Neural progenitor cell (in vitro differentiated cells): ENCODE measurements at regions not wholly inside any gene's neighbourhood (a gene's known extent, or its start where the extent isn't known, plus 50 kb on each side); places are given as distances from the start of the nearest gene placed in this dataset.
A peak's percentile ranks its signal among the peaks of the same experiment; 100 is the strongest.

Experiments used
- DNase-seq: peaks from one replicate; pipeline ENCODE4 v3.0.0-alpha.2; 2016; ENCODE audit warnings: low spot score
- H2AFZ ChIP-seq: fragments of 200-600 bp; sonication (generic); replicated peaks from 2 replicates; pipeline ENCODE4 v1.6.1; 2016; ENCODE audit warnings: antibody characterized with exemption
- H3F3A ChIP-seq: fragments of 200-600 bp; sonication (generic); 2 replicates; pipeline ENCODE4 v1.6.1; 2016; ENCODE audit warnings: antibody characterized with exemption, low read depth
- H3K27ac ChIP-seq: fragments of 200-600 bp; sonication (generic); 2 replicates; pipeline ENCODE4 v1.5.1; 2016; ENCODE audit warnings: mild to moderate bottlenecking
- H3K27me3 ChIP-seq: fragments of 200-600 bp; sonication (generic); 2 replicates; pipeline ENCODE4 v1.6.1; 2016; ENCODE audit warnings: mild to moderate bottlenecking, moderate library complexity
- H3K36me3 ChIP-seq: fragments of 200-600 bp; sonication (generic); 2 replicates; pipeline ENCODE4 v1.5.1; 2016
- H3K4me1 ChIP-seq: fragments of 200-600 bp; sonication (generic); 2 replicates; pipeline ENCODE4 v1.6.1; 2016; ENCODE audit warnings: mixed run types
- H3K4me2 ChIP-seq: fragments of 200-600 bp; sonication (generic); 2 replicates; pipeline ENCODE4 v1.6.1; 2016
- H3K4me3 ChIP-seq: fragments of 200-600 bp; sonication (generic); 2 replicates; pipeline ENCODE4 v1.5.1; 2016
- H3K79me2 ChIP-seq: fragments of 200-600 bp; sonication (generic); 2 replicates; pipeline ENCODE4 v1.6.1; 2016; ENCODE audit warnings: low read depth
- H3K9ac ChIP-seq: fragments of 200-600 bp; sonication (generic); 2 replicates; pipeline ENCODE4 v1.6.1; 2016
- H3K9me3 ChIP-seq: fragments of 200-600 bp; sonication (generic); 2 replicates; pipeline ENCODE4 v1.5.1; 2016; ENCODE audit warnings: low read depth
- H4K20me1 ChIP-seq: fragments of 200-600 bp; sonication (generic); 2 replicates; pipeline ENCODE4 v1.6.1; 2016; ENCODE audit warnings: low read depth
- H3K27ac Mint-ChIP-seq: 3 replicates; pipeline ENCODE4 v1.8.0; 2021; ENCODE audit warnings: mixed read lengths
- H3K27me3 Mint-ChIP-seq: 2 replicates; pipeline ENCODE4 v1.8.0; 2022; ENCODE audit warnings: low read depth, mild to moderate bottlenecking, inconsistent platforms, moderate library complexity, mixed read lengths; ENCODE audit not compliant: insufficient read depth
- H3K36me3 Mint-ChIP-seq: 3 replicates; pipeline ENCODE4 v1.8.0; 2021; ENCODE audit warnings: mixed read lengths
- H3K4me1 Mint-ChIP-seq: 3 replicates; pipeline ENCODE4 v1.8.0; 2021; ENCODE audit warnings: mixed read lengths
- H3K4me3 Mint-ChIP-seq: 3 replicates; pipeline ENCODE4 v1.8.0; 2021; ENCODE audit warnings: mild to moderate bottlenecking, moderate library complexity, mixed read lengths
- H3K9me3 Mint-ChIP-seq: 3 replicates; pipeline ENCODE4 v1.8.0; 2020; ENCODE audit warnings: mixed read lengths
- EZH2 ChIP-seq: fragments of 200-600 bp; sonication (generic); IDR thresholded peaks from 2 replicates; pipeline ENCODE4 v1.6.1; 2017; ENCODE audit warnings: antibody characterized with exemption, mild to moderate bottlenecking, moderate library complexity
- EZH2phosphoT487 ChIP-seq: fragments of 200-600 bp; sonication (generic); IDR thresholded peaks from 2 replicates; pipeline ENCODE4 v1.6.1; 2017; ENCODE audit warnings: antibody characterized with exemption
- TF ChIP-seq, protein P1 (sequence below): fragments of 200-600 bp; sonication (generic); IDR thresholded peaks from 2 replicates; pipeline ENCODE4 v1.5.1; 2017; ENCODE audit warnings: antibody characterized with exemption, mild to moderate bottlenecking

DNA sequence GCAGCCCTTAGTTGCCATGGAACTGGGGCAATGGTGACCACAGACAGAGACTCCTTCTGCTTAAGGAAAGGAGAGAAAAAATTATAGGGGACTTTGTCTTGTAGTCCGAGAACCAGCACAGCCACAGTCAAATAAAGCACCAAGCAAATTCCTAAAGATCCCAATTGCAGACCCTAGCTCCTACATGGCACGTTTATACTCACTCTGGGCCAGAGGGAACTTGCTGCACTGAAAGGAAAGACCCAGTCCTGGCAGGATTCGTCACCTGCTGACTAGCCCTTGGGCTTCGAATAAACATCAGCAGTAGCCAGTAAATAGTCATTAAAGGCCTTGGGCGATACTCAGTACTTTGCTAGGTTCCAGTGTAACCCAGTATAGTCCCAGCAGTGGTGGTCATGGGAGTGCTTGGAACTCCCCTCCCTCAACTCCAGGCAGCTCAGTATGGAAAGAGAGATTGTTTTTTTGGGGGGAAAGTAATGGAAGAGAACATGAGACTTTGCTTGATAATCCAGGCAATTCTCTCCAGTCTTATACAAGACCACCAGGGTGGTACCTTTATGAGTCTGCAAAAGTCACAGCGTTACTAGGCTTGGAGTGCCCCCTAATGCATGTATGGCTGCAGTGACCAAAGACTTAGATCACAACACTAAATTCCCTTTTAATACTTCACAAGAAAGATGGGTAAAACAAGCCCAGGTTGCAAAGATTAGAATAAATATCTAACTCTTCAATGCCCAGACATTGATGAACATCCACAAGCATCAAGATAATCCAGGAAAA lies 66.4 kb upstream of the AGTR1 start:
- no peak overlapping the region for H3K4me3 Mint-ChIP-seq
- H3K9ac ChIP-seq = no peak overlapping the region
- H3K4me1 ChIP-seq = no peaks in the 10 kb centered on the region
- peaks cover 6% of the 10 kb centered on the region for H3K4me1 Mint-ChIP-seq
- H2AFZ ChIP-seq = no peak overlapping the region
- H3K4me3 ChIP-seq = no peak overlapping the region
- H3K79me2 ChIP-seq = no peaks in the 10 kb centered on the region
- DNase-seq = peak; percentile 68
- no peaks in the 10 kb centered on the region for H3K27me3 Mint-ChIP-seq
- no peaks in the 10 kb centered on the region for H3F3A ChIP-seq
- H3K9me3 Mint-ChIP-seq = peaks cover 16% of the 10 kb centered on the region
- no peak overlapping the region for H3K27ac ChIP-seq
- no peaks in the 10 kb centered on the region for H3K27me3 ChIP-seq
- no peaks in the 10 kb centered on the region for H3K9me3 ChIP-seq
- no peak overlapping the region for H3K4me2 ChIP-seq
- H4K20me1 ChIP-seq = no peaks in the 10 kb centered on the region
- H3K36me3 Mint-ChIP-seq = no peaks in the 10 kb centered on the region
- H3K27ac Mint-ChIP-seq = no peak overlapping the region
- no peaks in the 10 kb centered on the region for H3K36me3 ChIP-seq
- TF ChIP-seq EZH2phosphoT487 = no peak
- TF ChIP-seq, protein P1, sequence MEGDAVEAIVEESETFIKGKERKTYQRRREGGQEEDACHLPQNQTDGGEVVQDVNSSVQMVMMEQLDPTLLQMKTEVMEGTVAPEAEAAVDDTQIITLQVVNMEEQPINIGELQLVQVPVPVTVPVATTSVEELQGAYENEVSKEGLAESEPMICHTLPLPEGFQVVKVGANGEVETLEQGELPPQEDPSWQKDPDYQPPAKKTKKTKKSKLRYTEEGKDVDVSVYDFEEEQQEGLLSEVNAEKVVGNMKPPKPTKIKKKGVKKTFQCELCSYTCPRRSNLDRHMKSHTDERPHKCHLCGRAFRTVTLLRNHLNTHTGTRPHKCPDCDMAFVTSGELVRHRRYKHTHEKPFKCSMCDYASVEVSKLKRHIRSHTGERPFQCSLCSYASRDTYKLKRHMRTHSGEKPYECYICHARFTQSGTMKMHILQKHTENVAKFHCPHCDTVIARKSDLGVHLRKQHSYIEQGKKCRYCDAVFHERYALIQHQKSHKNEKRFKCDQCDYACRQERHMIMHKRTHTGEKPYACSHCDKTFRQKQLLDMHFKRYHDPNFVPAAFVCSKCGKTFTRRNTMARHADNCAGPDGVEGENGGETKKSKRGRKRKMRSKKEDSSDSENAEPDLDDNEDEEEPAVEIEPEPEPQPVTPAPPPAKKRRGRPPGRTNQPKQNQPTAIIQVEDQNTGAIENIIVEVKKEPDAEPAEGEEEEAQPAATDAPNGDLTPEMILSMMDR = peak; percentile 70
- no peak for TF ChIP-seq EZH2

DNA sequence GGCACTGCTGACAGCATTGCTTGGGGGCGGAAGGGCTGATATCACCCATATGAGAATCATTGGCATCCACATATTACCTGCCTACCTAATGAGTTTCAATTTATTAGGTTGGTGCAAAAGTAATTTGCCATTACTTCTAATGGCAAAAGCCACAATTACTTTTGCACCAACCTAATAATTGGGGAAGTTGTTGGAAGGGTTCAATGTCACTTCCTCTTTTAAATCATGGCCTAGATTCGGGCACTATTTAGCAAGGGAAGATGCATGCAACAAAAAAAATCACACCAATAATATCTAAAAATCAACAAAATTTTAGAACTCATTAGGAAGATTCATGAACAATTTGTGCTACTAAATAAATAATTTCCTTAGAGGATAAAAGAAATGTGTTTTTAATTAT lies 56.0 kb upstream of the AGTR1 start:
- H3K4me2 ChIP-seq = no peak overlapping the region
- H3K27ac Mint-ChIP-seq = no peak overlapping the region

DNA sequence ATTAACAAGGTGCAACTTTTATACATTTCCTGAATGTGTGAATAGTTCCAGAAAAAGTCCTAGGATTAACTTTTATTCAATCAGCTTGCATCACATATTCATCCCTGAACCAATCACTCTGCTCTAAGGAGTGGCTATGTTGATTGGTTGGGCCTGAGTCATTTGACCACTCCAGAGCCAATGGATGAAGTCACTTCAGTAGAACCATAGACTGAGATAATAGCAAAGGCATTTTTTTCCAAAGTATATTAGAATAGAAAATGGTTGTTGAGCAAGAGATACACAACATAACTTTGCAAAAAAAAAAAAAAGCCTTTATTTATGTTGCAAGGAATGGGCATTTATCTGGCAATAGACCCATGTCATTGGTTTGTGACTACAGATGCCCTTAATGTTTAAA lies 55.5 kb upstream of the AGTR1 start:
- Mint-ChIP-seq H3K27me3 (no peaks in the 10 kb centered on the region), H3K36me3 (no peaks in the 10 kb centered on the region), H3K4me1 (peaks cover 4% of the 10 kb centered on the region), H3K27ac (no peak overlapping the region), H3K9me3 (no peaks in the 10 kb centered on the region), H3K4me3 (no peak overlapping the region)
- no peaks in the 10 kb centered on the region for H3K79me2 ChIP-seq
- no peak for DNase-seq
- no peak overlapping the region for H2AFZ ChIP-seq
- no peaks in the 10 kb centered on the region for H4K20me1 ChIP-seq
- no peaks in the 10 kb centered on the region for H3K9me3 ChIP-seq
- no peak overlapping the region for H3K4me2 ChIP-seq
- TF ChIP-seq EZH2phosphoT487 = no peak
- no peaks in the 10 kb centered on the region for H3K27me3 ChIP-seq
- H3K27ac ChIP-seq = no peak overlapping the region
- H3K36me3 ChIP-seq = no peaks in the 10 kb centered on the region
- no peaks in the 10 kb centered on the region for H3K4me1 ChIP-seq
- H3K4me3 ChIP-seq = no peak overlapping the region
- no peak overlapping the region for H3K9ac ChIP-seq
- H3F3A ChIP-seq = no peaks in the 10 kb centered on the region

More for the DNA sequence above, 56.0 kb upstream of the AGTR1 start:
- H3K79me2 ChIP-seq = no peaks in the 10 kb centered on the region
- no peak overlapping the region for H3K9ac ChIP-seq
- no peaks in the 10 kb centered on the region for H4K20me1 ChIP-seq
- no peaks in the 10 kb centered on the region for H3K36me3 ChIP-seq
- no peaks in the 10 kb centered on the region for H3F3A ChIP-seq
- Mint-ChIP-seq H3K9me3 (no peaks in the 10 kb centered on the region), H3K36me3 (no peaks in the 10 kb centered on the region), H3K4me3 (no peak overlapping the region), H3K27me3 (no peaks in the 10 kb centered on the region), H3K4me1 (peaks cover 4% of the 10 kb centered on the region)
- no peak overlapping the region for H2AFZ ChIP-seq
- H3K4me1 ChIP-seq = no peaks in the 10 kb centered on the region
- H3K27ac ChIP-seq = no peak overlapping the region
- TF ChIP-seq, protein P1 = no peak
- no peak for TF ChIP-seq EZH2phosphoT487
- H3K27me3 ChIP-seq = no peaks in the 10 kb centered on the region
- H3K4me3 ChIP-seq = no peak overlapping the region
- no peaks in the 10 kb centered on the region for H3K9me3 ChIP-seq
- no peak for DNase-seq

DNA sequence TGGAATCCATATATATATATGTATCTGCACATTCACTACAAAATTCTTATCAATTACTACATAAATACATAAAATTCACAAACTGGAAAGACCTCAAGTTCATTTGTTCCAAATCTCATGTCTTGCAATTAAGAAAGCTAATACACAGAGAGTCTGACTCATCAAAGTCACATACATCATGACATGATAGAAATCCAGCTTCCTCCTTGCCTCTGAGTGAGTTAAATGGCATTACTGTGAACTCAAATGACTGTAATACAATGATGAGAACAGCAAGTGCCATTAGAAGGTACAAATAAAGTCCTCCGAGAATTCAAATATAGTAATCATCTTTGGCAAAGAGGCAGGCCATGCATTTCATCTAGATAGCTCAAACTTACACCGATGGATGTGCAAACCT lies 55.1 kb upstream of the AGTR1 start:
- H3K4me3 ChIP-seq = no peak overlapping the region
- no peak overlapping the region for H2AFZ ChIP-seq
- Mint-ChIP-seq H3K27ac (no peak overlapping the region), H3K27me3 (no peaks in the 10 kb centered on the region), H3K4me3 (no peak overlapping the region), H3K4me1 (peaks cover 4% of the 10 kb centered on the region), H3K9me3 (no peaks in the 10 kb centered on the region), H3K36me3 (no peaks in the 10 kb centered on the region)
- H4K20me1 ChIP-seq = no peaks in the 10 kb centered on the region
- H3K27me3 ChIP-seq = no peaks in the 10 kb centered on the region
- no peaks in the 10 kb centered on the region for H3K4me1 ChIP-seq
- H3K4me2 ChIP-seq = no peak overlapping the region
- H3K9ac ChIP-seq = no peak overlapping the region
- no peaks in the 10 kb centered on the region for H3F3A ChIP-seq
- no peak for DNase-seq
- H3K9me3 ChIP-seq = no peaks in the 10 kb centered on the region
- H3K27ac ChIP-seq = no peak overlapping the region
- H3K36me3 ChIP-seq = no peaks in the 10 kb centered on the region
- TF ChIP-seq, protein P1 = no peak
- no peak for TF ChIP-seq EZH2phosphoT487
- TF ChIP-seq EZH2 = no peak
- no peaks in the 10 kb centered on the region for H3K79me2 ChIP-seq
